Ishikawa (cell line): ENCODE measurements at regions not wholly inside any gene's neighbourhood (a gene's known extent, or its start where the extent isn't known, plus 50 kb on each side); places are given as distances from the start of the nearest gene placed in this dataset.

Source experiments
- CEBPB ChIP-seq: IDR thresholded peaks from 2 replicates; pipeline ENCODE4 v1.6.1; 2012
- CREB1 ChIP-seq: IDR thresholded peaks from 2 replicates; pipeline ENCODE4 v1.6.1; 2012; ENCODE audit warnings: low read depth
- EGR1 ChIP-seq: IDR thresholded peaks from 2 replicates; pipeline ENCODE4 v1.6.1; 2012
- EP300 ChIP-seq: IDR thresholded peaks from 2 replicates; pipeline ENCODE4 v1.6.1; 2012; ENCODE audit warnings: borderline replicate concordance
- FOXM1 ChIP-seq: IDR thresholded peaks from 2 replicates; pipeline ENCODE4 v1.6.1; 2012; ENCODE audit warnings: low read depth, borderline replicate concordance
- NFIC ChIP-seq: IDR thresholded peaks from 2 replicates; pipeline ENCODE4 v1.6.1; 2012
- RAD21 ChIP-seq: IDR thresholded peaks from 2 replicates; pipeline ENCODE4 v1.6.1; 2012; ENCODE audit warnings: low read depth
- TAF1 ChIP-seq: IDR thresholded peaks from 2 replicates; pipeline ENCODE4 v1.6.1; 2012; ENCODE audit warnings: low read depth, mild to moderate bottlenecking
- TCF12 ChIP-seq: IDR thresholded peaks from 2 replicates; pipeline ENCODE4 v1.6.1; 2012; ENCODE audit warnings: low read depth
- TEAD4 ChIP-seq: IDR thresholded peaks from 2 replicates; pipeline ENCODE4 v1.6.1; 2012
- YY1 ChIP-seq: IDR thresholded peaks from 2 replicates; pipeline ENCODE4 v1.6.1; 2012; ENCODE audit warnings: low read depth
- ZBTB7A ChIP-seq: IDR thresholded peaks from 2 replicates; pipeline ENCODE4 v1.6.1; 2012; ENCODE audit warnings: low read depth
- TF ChIP-seq, protein P1 (sequence below): IDR thresholded peaks from 2 replicates; pipeline ENCODE4 v1.6.1; 2012; ENCODE audit warnings: low read depth, mild to moderate bottlenecking
- TF ChIP-seq, protein P2 (sequence below): IDR thresholded peaks from 2 replicates; pipeline ENCODE4 v1.6.1; 2012
- TF ChIP-seq, protein P3 (sequence below): IDR thresholded peaks from 2 replicates; pipeline ENCODE4 v1.6.1; 2012

DNA sequence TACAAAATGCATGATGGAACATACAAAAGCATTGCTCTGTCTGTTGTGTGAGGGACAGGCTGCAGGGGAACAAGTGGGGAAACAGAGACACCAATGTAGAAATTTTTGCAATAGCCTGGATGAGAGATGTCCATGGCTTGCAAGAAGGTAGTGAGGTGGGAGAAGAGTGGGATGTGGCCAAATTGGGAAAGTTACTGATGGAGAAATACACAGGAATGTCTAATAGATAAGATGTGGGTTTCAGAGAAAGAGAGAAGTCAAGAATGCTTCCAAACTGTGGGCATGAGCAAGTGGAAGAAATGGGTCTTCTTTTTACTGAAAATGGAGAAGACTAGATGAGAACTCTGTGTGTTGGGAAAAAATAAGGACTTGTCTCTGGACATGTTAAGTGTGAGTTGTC is 592.7 kb downstream of the TNS3 start:
- TF ChIP-seq EGR1 = no peak
- no peak for TF ChIP-seq TAF1
- TF ChIP-seq, protein P1, sequence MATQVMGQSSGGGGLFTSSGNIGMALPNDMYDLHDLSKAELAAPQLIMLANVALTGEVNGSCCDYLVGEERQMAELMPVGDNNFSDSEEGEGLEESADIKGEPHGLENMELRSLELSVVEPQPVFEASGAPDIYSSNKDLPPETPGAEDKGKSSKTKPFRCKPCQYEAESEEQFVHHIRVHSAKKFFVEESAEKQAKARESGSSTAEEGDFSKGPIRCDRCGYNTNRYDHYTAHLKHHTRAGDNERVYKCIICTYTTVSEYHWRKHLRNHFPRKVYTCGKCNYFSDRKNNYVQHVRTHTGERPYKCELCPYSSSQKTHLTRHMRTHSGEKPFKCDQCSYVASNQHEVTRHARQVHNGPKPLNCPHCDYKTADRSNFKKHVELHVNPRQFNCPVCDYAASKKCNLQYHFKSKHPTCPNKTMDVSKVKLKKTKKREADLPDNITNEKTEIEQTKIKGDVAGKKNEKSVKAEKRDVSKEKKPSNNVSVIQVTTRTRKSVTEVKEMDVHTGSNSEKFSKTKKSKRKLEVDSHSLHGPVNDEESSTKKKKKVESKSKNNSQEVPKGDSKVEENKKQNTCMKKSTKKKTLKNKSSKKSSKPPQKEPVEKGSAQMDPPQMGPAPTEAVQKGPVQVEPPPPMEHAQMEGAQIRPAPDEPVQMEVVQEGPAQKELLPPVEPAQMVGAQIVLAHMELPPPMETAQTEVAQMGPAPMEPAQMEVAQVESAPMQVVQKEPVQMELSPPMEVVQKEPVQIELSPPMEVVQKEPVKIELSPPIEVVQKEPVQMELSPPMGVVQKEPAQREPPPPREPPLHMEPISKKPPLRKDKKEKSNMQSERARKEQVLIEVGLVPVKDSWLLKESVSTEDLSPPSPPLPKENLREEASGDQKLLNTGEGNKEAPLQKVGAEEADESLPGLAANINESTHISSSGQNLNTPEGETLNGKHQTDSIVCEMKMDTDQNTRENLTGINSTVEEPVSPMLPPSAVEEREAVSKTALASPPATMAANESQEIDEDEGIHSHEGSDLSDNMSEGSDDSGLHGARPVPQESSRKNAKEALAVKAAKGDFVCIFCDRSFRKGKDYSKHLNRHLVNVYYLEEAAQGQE = no peak
- TF ChIP-seq, protein P2, sequence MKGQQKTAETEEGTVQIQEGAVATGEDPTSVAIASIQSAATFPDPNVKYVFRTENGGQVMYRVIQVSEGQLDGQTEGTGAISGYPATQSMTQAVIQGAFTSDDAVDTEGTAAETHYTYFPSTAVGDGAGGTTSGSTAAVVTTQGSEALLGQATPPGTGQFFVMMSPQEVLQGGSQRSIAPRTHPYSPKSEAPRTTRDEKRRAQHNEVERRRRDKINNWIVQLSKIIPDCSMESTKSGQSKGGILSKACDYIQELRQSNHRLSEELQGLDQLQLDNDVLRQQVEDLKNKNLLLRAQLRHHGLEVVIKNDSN = no peak
- TF ChIP-seq NFIC = no peak

DNA sequence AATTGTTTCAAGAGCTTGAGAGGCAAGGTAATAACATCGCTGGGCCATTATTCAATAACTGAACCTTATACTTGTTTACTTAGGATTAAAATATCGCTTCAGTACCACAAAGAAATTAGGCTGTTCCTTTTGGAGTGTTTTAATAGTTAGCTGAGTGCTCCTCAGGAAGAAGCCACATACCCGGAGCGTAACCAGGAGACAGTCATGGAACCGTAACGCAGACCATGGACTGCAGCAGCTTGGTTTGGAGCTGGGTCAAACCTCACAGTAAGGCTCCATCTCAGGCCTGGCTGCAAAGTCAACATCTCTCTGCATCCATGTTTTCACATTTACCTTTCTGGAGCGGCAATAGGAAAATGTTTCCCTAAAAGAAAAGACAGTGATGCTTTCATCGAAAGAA is 599.0 kb downstream of the TNS3 start:
- TF ChIP-seq TEAD4 (peak; percentile 49; the same call in 1 of the 2 replicates), NFIC (no peak), EGR1 (no peak), EP300 (peak; percentile 58), FOXM1 (peak; percentile 30; the same call in 1 of the 2 replicates), CREB1 (no peak)

DNA sequence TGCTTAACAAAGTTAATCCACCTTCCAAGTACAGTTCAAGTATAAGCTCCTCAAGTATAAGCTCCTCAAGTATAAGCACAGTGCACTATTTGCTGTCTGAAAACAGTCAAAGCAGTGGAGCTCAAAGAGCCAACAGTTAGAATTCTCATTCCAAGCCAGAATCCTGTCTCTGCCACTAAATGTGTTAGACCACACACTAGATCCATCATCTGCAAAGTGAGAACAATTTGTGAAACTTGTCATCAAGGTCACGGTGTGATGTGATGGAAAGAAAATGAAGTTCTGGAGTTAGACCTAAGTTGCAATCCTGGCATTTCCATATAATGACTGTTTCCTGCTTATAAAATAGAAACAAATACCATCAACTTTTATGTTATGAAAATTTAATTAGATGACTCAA is 602.5 kb downstream of the TNS3 start:
- TF ChIP-seq, protein P2 = no peak
- TF ChIP-seq YY1 (no peak), EP300 (no peak), CREB1 (no peak), ZBTB7A (no peak), TAF1 (no peak), TEAD4 (no peak), FOXM1 (no peak), NFIC (no peak), RAD21 (no peak), CEBPB (no peak), EGR1 (no peak), TCF12 (no peak)
- TF ChIP-seq, protein P1 = no peak

DNA sequence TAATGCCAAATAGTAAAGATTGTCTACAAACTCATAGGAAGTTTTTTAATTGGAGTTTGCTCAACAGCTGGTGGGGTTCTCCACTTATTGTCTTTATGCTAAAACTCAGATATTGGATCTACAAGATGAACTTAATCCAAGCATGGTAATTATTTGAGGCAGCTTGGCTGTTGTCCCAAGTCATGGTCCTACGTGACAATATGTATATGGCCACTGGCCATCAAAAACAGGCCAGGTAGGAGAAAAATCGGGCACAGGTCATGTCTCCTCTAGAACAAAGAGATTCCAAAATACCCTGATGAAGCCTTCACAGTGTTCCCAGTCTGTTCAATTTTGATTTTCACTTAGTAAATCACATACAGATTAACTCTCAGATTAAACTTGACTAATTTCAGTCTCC is 606.4 kb downstream of the TNS3 start:
- TF ChIP-seq TCF12 = peak; percentile 71; the same call in 1 of the 2 replicates
- TF ChIP-seq, protein P1 = no peak
- peak; percentile 71; the same call in 1 of the 2 replicates for TF ChIP-seq FOXM1
- peak; percentile 83 for TF ChIP-seq EP300
- TF ChIP-seq, protein P3, sequence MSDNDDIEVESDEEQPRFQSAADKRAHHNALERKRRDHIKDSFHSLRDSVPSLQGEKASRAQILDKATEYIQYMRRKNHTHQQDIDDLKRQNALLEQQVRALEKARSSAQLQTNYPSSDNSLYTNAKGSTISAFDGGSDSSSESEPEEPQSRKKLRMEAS = 0 out of 2 replicates have a peak, but pooled peaks have one; percentile 20
- no peak for TF ChIP-seq ZBTB7A
- peak; percentile 79 for TF ChIP-seq TEAD4
- peak; percentile 89 for TF ChIP-seq NFIC

DNA sequence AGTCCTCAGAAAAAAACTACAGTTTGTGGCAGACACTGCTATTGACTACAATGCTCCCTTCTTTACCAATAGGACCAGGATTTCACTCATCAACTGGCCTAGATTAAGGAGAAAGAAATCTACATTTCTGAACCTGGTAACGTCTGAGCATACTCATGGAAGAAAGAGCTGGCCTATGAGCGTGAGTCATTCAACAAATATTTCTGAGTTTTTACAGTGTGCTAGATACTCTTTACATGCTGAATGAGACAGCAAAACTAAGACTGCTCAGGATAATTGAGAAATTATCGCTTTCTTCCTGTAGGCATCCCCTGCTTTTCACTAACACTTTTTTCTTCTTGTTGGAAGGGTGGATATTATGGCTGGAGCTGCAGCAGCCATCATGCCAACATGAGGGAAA is 609.7 kb downstream of the TNS3 start:
- no peak for TF ChIP-seq EGR1
- TF ChIP-seq NFIC = no peak
- no peak for TF ChIP-seq TAF1
- no peak for TF ChIP-seq CEBPB
- no peak for TF ChIP-seq ZBTB7A
- TF ChIP-seq TEAD4 = no peak; the same call in 1 of the 2 replicates
- TF ChIP-seq RAD21 = no peak
- TF ChIP-seq FOXM1 = no peak
- TF ChIP-seq, protein P2 = no peak
- TF ChIP-seq, protein P1 = no peak
- no peak for TF ChIP-seq TCF12
